SK-N-SH treated with all-trans-retinoic acid at 6 μM for 48 hours (cell line): ENCODE measurements at regions not wholly inside any gene's neighbourhood (a gene's known extent, or its start where the extent isn't known, plus 50 kb on each side); places are given as distances from the start of the nearest gene placed in this dataset.

ENCODE experiments used
- ATAC-seq: fragments of 200-7000 bp; cut with Tn5 transposase; 3 replicates; pipeline ENCODE4 v1.9.1; 2020; ENCODE audit warnings: mild to moderate bottlenecking, moderate library complexity
- CSDC2 ChIP-seq: fragments of 250-450 bp; sonication (Bioruptor Pico); IDR thresholded peaks from 2 replicates; pipeline ENCODE4 v1.5.0; 2020; ENCODE audit warnings: mild to moderate bottlenecking, moderate library complexity
- GLIS3 ChIP-seq: fragments of 250-450 bp; sonication (Bioruptor Pico); IDR thresholded peaks from 2 replicates; pipeline ENCODE4 v1.5.0; 2020; ENCODE audit warnings: mild to moderate bottlenecking, moderate library complexity
- ISL1 ChIP-seq: fragments of 250-450 bp; sonication (Bioruptor Pico); IDR thresholded peaks from 2 replicates; pipeline ENCODE4 v2.1.2; 2022; ENCODE audit warnings: mild to moderate bottlenecking, moderate library complexity
- OSR1 ChIP-seq: fragments of 250-450 bp; sonication (Bioruptor Pico); IDR thresholded peaks from 2 replicates; pipeline ENCODE4 v1.8.0; 2022; ENCODE audit warnings: moderate library complexity, mild to moderate bottlenecking, inconsistent platforms
- RARB ChIP-seq: fragments of 250-450 bp; sonication (Bioruptor Pico); IDR thresholded peaks from 2 replicates; pipeline ENCODE4 v1.8.0; 2021; ENCODE audit warnings: mild to moderate bottlenecking, moderate library complexity
- SNAI2 ChIP-seq: fragments of 250-450 bp; sonication (Bioruptor Pico); IDR thresholded peaks from 2 replicates; pipeline ENCODE4 v1.5.0; 2020; ENCODE audit warnings: mild to moderate bottlenecking, moderate library complexity
- TCF4 ChIP-seq: fragments of 250-450 bp; sonication (Bioruptor Pico); IDR thresholded peaks from 2 replicates; pipeline ENCODE4 v1.8.0; 2021; ENCODE audit warnings: mild to moderate bottlenecking, moderate library complexity, borderline replicate concordance
- TOX ChIP-seq: fragments of 250-450 bp; sonication (Bioruptor Pico); IDR thresholded peaks from 2 replicates; pipeline ENCODE4 v1.8.0; 2021; ENCODE audit warnings: mild to moderate bottlenecking, moderate library complexity, borderline replicate concordance
- ZC3H10 ChIP-seq: fragments of 250-450 bp; sonication (Bioruptor Pico); IDR thresholded peaks from 2 replicates; pipeline ENCODE4 v1.5.1; 2021; ENCODE audit warnings: mild to moderate bottlenecking, moderate library complexity
- ZNF565 ChIP-seq: fragments of 450-650 bp; formaldehyde crosslinking; conservative IDR thresholded peaks from 2 replicates; pipeline ENCODE4 v1.5.0; 2020; ENCODE audit warnings: low read depth, mild to moderate bottlenecking, moderate library complexity
- ZNF70 ChIP-seq: fragments of 450-650 bp; formaldehyde crosslinking; IDR thresholded peaks from 2 replicates; pipeline ENCODE4 v1.5.0; 2020; ENCODE audit warnings: mild to moderate bottlenecking, moderate library complexity
- ZNF8 ChIP-seq: fragments of 450-650 bp; formaldehyde crosslinking; IDR thresholded peaks from 2 replicates; pipeline ENCODE4 v1.5.0; 2020; ENCODE audit warnings: mild to moderate bottlenecking, moderate library complexity
- TF ChIP-seq, protein P1 (sequence below): fragments of 250-450 bp; sonication (Bioruptor Pico); IDR thresholded peaks from 2 replicates; pipeline ENCODE4 v1.8.0; 2020; ENCODE audit warnings: mild to moderate bottlenecking, moderate library complexity, borderline replicate concordance
- TF ChIP-seq, protein P2 (sequence below): fragments of 250-450 bp; sonication (Bioruptor Pico); IDR thresholded peaks from 2 replicates; pipeline ENCODE4 v1.5.0; 2020; ENCODE audit warnings: mild to moderate bottlenecking, moderate library complexity
- TF ChIP-seq, protein P3 (sequence below): fragments of 250-450 bp; sonication (Bioruptor Pico); IDR thresholded peaks from 2 replicates; pipeline ENCODE4 v1.5.1; 2020; ENCODE audit warnings: low read depth, mild to moderate bottlenecking, moderate library complexity
- TF ChIP-seq, protein P4 (sequence below): fragments of 250-450 bp; sonication (Bioruptor Pico); IDR thresholded peaks from 2 replicates; pipeline ENCODE4 v1.5.1; 2021; ENCODE audit warnings: mild to moderate bottlenecking, moderate library complexity
- TF ChIP-seq, protein P5 (sequence below): fragments of 250-450 bp; sonication (Bioruptor Pico); IDR thresholded peaks from 2 replicates; pipeline ENCODE4 v1.8.0; 2021; ENCODE audit warnings: low read depth, mild to moderate bottlenecking, moderate library complexity, borderline replicate concordance

DNA sequence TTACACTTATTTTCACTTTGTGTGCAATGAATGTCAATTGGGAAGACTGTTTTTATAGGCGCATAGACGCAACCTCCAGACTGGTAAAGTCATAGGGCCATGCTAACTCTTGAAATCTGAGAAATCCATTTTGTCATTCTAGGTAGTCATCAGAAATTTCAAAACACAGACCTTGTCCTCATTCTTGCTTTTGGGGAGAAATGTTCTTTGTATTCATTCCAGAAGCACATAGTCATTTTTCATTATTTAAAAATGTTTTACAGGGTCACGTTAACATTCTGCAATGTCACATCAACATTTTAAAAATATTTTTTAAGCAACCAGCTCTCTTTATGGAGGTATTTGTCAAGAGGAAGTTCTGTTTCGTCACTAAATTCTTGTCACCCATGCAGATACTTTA is 898.4 kb downstream of the PDCD6IP start:
- TF ChIP-seq, protein P1, sequence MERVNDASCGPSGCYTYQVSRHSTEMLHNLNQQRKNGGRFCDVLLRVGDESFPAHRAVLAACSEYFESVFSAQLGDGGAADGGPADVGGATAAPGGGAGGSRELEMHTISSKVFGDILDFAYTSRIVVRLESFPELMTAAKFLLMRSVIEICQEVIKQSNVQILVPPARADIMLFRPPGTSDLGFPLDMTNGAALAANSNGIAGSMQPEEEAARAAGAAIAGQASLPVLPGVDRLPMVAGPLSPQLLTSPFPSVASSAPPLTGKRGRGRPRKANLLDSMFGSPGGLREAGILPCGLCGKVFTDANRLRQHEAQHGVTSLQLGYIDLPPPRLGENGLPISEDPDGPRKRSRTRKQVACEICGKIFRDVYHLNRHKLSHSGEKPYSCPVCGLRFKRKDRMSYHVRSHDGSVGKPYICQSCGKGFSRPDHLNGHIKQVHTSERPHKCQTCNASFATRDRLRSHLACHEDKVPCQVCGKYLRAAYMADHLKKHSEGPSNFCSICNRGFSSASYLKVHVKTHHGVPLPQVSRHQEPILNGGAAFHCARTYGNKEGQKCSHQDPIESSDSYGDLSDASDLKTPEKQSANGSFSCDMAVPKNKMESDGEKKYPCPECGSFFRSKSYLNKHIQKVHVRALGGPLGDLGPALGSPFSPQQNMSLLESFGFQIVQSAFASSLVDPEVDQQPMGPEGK: no peak
- TF ChIP-seq GLIS3 (CRISPR knock-in tag) (no peak), ZNF565 (CRISPR knock-in tag) (no peak)
- no peak for ATAC-seq

DNA sequence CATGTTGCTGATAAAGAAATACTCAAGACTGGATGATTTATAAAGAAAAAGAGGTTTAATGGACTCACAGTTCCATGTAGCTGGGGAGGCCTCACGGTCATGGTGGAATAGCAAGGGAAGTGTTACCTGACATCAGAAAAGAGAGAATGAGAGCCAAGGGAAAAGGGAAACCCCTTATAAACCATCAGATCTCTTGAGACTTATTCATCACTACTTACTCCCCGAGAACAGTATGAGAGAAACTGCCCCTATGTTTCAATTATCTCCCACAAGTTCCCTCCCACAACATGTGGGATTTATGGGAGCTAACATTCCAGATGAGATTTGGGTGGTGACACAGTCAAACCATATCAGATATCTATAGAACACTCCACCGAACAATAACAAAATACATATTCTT is 904.6 kb downstream of the PDCD6IP start:
- ATAC-seq: no peak
- TF ChIP-seq SNAI2: no peak
- no peak for TF ChIP-seq TOX
- TF ChIP-seq, protein P1: no peak
- no peak for TF ChIP-seq OSR1 (CRISPR knock-in tag)
- TF ChIP-seq ZNF565 (CRISPR knock-in tag): no peak
- no peak for TF ChIP-seq CSDC2
- TF ChIP-seq, protein P2, sequence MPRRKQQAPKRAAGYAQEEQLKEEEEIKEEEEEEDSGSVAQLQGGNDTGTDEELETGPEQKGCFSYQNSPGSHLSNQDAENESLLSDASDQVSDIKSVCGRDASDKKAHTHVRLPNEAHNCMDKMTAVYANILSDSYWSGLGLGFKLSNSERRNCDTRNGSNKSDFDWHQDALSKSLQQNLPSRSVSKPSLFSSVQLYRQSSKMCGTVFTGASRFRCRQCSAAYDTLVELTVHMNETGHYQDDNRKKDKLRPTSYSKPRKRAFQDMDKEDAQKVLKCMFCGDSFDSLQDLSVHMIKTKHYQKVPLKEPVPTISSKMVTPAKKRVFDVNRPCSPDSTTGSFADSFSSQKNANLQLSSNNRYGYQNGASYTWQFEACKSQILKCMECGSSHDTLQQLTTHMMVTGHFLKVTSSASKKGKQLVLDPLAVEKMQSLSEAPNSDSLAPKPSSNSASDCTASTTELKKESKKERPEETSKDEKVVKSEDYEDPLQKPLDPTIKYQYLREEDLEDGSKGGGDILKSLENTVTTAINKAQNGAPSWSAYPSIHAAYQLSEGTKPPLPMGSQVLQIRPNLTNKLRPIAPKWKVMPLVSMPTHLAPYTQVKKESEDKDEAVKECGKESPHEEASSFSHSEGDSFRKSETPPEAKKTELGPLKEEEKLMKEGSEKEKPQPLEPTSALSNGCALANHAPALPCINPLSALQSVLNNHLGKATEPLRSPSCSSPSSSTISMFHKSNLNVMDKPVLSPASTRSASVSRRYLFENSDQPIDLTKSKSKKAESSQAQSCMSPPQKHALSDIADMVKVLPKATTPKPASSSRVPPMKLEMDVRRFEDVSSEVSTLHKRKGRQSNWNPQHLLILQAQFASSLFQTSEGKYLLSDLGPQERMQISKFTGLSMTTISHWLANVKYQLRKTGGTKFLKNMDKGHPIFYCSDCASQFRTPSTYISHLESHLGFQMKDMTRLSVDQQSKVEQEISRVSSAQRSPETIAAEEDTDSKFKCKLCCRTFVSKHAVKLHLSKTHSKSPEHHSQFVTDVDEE (CRISPR knock-in tag): no peak
- TF ChIP-seq ZNF70 (CRISPR knock-in tag): no peak
- TF ChIP-seq ISL1 (CRISPR knock-in tag): no peak
- TF ChIP-seq, protein P3, sequence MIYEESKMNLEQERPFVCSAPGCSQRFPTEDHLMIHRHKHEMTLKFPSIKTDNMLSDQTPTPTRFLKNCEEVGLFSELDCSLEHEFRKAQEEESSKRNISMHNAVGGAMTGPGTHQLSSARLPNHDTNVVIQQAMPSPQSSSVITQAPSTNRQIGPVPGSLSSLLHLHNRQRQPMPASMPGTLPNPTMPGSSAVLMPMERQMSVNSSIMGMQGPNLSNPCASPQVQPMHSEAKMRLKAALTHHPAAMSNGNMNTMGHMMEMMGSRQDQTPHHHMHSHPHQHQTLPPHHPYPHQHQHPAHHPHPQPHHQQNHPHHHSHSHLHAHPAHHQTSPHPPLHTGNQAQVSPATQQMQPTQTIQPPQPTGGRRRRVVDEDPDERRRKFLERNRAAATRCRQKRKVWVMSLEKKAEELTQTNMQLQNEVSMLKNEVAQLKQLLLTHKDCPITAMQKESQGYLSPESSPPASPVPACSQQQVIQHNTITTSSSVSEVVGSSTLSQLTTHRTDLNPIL: no peak
- TF ChIP-seq RARB: no peak

DNA sequence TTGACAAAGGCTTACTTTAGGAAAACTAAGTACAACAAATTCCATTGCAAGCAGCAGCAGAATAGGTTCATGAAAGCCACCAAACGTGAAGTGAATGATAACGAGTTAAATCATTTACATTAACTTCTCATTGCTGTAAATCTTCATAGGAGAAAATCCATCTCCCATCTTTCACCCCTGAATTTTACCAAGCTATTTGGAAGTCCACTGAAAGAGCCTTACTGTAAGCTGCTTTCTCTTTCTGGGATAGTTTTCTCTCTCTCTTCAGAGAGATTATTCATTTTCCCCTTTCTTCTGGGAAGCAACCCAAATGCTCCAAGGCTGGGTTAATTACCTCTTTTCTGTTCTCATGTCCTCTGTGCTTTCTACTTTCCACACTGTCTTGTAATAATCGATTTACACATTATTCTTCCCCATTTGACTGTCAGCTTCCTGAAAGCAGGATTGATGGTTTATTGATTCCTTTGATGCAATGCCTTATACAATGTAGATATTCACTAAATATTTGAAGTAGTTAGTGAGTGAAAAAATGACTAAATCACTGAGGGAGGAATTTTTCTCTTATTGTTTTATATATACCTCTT is 914.3 kb upstream of the ARPP21 start:
- ATAC-seq: no peak
- no peak for TF ChIP-seq RARB
- TF ChIP-seq ZNF565 (CRISPR knock-in tag): no peak
- TF ChIP-seq ZNF8: no peak
- no peak for TF ChIP-seq TCF4 (CRISPR knock-in tag)
- TF ChIP-seq, protein P1: no peak
- no peak for TF ChIP-seq OSR1 (CRISPR knock-in tag)
- TF ChIP-seq, protein P4, sequence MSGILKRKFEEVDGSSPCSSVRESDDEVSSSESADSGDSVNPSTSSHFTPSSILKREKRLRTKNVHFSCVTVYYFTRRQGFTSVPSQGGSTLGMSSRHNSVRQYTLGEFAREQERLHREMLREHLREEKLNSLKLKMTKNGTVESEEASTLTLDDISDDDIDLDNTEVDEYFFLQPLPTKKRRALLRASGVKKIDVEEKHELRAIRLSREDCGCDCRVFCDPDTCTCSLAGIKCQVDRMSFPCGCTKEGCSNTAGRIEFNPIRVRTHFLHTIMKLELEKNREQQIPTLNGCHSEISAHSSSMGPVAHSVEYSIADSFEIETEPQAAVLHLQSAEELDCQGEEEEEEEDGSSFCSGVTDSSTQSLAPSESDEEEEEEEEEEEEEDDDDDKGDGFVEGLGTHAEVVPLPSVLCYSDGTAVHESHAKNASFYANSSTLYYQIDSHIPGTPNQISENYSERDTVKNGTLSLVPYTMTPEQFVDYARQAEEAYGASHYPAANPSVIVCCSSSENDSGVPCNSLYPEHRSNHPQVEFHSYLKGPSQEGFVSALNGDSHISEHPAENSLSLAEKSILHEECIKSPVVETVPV: no peak
- no peak for TF ChIP-seq ISL1 (CRISPR knock-in tag)
- TF ChIP-seq SNAI2: no peak
- TF ChIP-seq, protein P2 (CRISPR knock-in tag): no peak
- TF ChIP-seq, protein P3: no peak
- TF ChIP-seq ZNF70 (CRISPR knock-in tag): no peak
- no peak for TF ChIP-seq TOX
- TF ChIP-seq ZC3H10 (CRISPR knock-in tag): no peak
- TF ChIP-seq, protein P5, sequence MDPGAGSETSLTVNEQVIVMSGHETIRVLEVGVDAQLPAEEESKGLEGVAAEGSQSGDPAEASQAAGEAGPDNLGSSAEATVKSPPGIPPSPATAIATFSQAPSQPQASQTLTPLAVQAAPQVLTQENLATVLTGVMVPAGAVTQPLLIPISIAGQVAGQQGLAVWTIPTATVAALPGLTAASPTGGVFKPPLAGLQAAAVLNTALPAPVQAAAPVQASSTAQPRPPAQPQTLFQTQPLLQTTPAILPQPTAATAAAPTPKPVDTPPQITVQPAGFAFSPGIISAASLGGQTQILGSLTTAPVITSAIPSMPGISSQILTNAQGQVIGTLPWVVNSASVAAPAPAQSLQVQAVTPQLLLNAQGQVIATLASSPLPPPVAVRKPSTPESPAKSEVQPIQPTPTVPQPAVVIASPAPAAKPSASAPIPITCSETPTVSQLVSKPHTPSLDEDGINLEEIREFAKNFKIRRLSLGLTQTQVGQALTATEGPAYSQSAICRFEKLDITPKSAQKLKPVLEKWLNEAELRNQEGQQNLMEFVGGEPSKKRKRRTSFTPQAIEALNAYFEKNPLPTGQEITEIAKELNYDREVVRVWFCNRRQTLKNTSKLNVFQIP (CRISPR knock-in tag): no peak
